SK-N-MC (cell line): ENCODE measurements at regions not wholly inside any gene's neighbourhood (a gene's known extent, or its start where the extent isn't known, plus 50 kb on each side); places are given as distances from the start of the nearest gene placed in this dataset.

Experiments
- EZH2 ChIP-seq: fragments of 200-600 bp; sonication (generic); IDR thresholded peaks from one replicate; pipeline ENCODE4 v1.6.1; 2017; ENCODE audit warnings: antibody characterized with exemption
- POLR2AphosphoS5 ChIP-seq: IDR thresholded peaks from 2 replicates; pipeline ENCODE4 v1.6.1; 2012; ENCODE audit warnings: mild to moderate bottlenecking, low read depth, low read length, borderline replicate concordance

GRCh38 chr9:87277346-87277745 is 220.3 kb upstream of the DAPK1 start:
- TF ChIP-seq EZH2: no peak
- TF ChIP-seq POLR2AphosphoS5: no peak
